ENCODE measurements at regions not wholly inside any gene's neighbourhood (a gene's known extent, or its start where the extent isn't known, plus 50 kb on each side); places are given as distances from the start of the nearest gene placed in this dataset.

- TF ChIP-seq CTCF (conservative IDR thresholded peaks at IDR 0.05; ENCODE audit: low read depth in 2 of 2) (no peak), ETS1 (IDR thresholded peaks at IDR 0.05) (no peak), CREB1 (CRISPR knock-in tag; IDR thresholded peaks at IDR 0.05; ENCODE audit: low read depth) (no peak), EZH2phosphoT487 (IDR thresholded peaks at IDR 0.05; ENCODE audit: unreplicated experiment) (no peak), NANOG (IDR thresholded peaks at IDR 0.05; ENCODE audit: borderline replicate concordance) (no peak), ZNF462 (CRISPR knock-in tag; IDR thresholded peaks at IDR 0.05) (no peak), EZH2 (IDR thresholded peaks at IDR 0.05; ENCODE audit: low read depth, unreplicated experiment) (no peak), ZNF114 (CRISPR knock-in tag; IDR thresholded peaks at IDR 0.05) (no peak), POLR2AphosphoS5 (IDR thresholded peaks at IDR 0.05; ENCODE audit: low read depth) (no peak), ZNF331 (CRISPR knock-in tag; IDR thresholded peaks at IDR 0.05; ENCODE audit: low read depth) (no peak)
- TF ChIP-seq, protein P1, sequence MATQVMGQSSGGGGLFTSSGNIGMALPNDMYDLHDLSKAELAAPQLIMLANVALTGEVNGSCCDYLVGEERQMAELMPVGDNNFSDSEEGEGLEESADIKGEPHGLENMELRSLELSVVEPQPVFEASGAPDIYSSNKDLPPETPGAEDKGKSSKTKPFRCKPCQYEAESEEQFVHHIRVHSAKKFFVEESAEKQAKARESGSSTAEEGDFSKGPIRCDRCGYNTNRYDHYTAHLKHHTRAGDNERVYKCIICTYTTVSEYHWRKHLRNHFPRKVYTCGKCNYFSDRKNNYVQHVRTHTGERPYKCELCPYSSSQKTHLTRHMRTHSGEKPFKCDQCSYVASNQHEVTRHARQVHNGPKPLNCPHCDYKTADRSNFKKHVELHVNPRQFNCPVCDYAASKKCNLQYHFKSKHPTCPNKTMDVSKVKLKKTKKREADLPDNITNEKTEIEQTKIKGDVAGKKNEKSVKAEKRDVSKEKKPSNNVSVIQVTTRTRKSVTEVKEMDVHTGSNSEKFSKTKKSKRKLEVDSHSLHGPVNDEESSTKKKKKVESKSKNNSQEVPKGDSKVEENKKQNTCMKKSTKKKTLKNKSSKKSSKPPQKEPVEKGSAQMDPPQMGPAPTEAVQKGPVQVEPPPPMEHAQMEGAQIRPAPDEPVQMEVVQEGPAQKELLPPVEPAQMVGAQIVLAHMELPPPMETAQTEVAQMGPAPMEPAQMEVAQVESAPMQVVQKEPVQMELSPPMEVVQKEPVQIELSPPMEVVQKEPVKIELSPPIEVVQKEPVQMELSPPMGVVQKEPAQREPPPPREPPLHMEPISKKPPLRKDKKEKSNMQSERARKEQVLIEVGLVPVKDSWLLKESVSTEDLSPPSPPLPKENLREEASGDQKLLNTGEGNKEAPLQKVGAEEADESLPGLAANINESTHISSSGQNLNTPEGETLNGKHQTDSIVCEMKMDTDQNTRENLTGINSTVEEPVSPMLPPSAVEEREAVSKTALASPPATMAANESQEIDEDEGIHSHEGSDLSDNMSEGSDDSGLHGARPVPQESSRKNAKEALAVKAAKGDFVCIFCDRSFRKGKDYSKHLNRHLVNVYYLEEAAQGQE (IDR thresholded peaks at IDR 0.05; ENCODE audit: unreplicated experiment) = no peak
Measured at GRCh38 chr13:75178436-75178835, 303.5 kb downstream of the TBC1D4 start.
